HG03135 (cell line): ENCODE measurements at regions not wholly inside any gene's neighbourhood (a gene's known extent, or its start where the extent isn't known, plus 50 kb on each side); places are given as distances from the start of the nearest gene placed in this dataset.

Source experiments
- ATAC-seq: cut with Tn5 transposase; IDR thresholded peaks from one replicate; pipeline ENCODE4 v1.9.1; 2021; ENCODE audit warnings: mild to moderate bottlenecking, moderate library complexity; ENCODE audit not compliant: unreplicated experiment

DNA sequence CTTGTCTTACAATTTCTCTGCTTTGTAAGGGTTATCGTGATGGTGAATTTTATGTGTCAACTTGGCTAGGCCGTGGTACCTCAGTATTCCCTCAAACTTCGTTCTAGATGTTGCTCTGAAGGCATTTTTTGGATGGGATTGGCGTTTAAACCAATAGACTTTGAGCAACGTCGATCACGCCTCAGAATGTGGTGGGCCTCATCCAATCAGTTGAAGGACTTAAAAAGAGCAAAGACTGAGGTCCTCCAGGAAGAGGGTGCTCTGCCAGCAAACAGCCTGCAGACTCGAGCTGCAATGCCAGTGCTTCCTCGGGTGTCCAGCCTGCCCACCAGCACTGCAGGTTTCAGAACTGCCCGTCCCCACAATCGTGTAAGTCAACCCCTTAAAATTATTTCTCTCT is 145.8 kb upstream of the SALL3 start:
- no peak for ATAC-seq

DNA sequence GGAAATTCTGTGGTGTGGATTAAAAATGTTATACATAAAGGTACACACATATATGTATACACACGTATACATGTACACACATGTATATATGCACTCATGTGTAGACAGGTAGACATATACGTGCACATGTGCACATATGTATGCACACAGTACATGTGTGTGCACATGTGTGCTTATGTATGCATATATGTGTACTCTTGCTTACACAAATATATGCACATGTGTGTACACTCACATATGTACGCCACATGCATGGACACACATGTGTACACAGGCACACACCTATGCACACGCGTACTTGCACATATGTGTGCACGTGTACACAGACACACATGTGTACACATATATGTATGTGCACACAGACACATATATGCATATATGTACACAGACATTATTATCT is 142.8 kb upstream of the SALL3 start:
- no peak for ATAC-seq

DNA sequence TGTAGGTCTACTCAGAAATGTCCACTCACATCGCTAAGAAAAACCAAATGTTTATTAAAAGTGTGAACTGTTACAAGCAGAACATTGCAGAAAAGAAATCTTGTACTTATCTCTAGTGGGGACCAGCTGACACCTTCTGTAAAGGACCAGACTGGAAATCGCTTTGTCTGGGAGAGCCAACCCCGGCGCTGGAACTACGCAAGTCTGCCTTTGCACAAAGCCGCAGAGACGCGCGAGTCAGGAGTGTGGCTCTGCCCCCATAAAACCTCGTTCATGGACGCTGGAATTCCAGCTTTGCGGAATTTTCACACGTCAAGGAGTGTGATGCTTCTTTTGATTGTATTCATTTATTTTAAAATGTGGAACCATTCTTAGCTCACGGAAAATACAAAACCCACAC is 141.9 kb upstream of the SALL3 start:
- ATAC-seq = no peak

GRCh38 chr18:78838183-78838582 is 141.4 kb upstream of the SALL3 start:
- no peak for ATAC-seq

GRCh38 chr18:78849046-78849445 is 130.6 kb upstream of the SALL3 start:
- no peak for ATAC-seq

DNA sequence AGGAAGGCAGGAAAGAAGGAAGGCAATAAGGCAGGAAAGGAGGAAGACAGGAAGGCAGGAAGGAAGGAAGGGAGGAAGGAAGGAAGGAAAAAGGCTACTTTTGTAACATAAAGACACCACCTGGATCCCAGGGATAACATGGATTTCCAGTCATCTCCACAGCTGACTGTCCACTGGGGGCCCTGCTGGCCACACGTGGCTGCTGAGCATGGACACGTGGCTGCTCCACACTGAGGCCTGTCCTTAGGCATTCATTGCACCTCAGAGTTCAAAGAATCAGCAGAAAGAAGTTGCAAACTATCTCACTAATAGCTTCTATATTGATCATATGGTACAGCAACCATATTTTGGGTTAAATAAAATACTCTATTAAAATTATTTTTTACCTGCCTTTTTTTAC is 130.2 kb upstream of the SALL3 start:
- ATAC-seq = no peak

- ATAC-seq = no peak
Observed at GRCh38 chr18:78853341-78853740, 126.3 kb upstream of the SALL3 start.

GRCh38 chr18:78855188-78855587 is 124.4 kb upstream of the SALL3 start:
- no peak for ATAC-seq

- no peak for ATAC-seq
Observed at GRCh38 chr18:78856569-78857313, 122.9 kb upstream of the SALL3 start.

GRCh38 chr18:78857314-78858150 is 122.1 kb upstream of the SALL3 start:
- ATAC-seq = no peak

GRCh38 chr18:78859686-78860085 is 119.9 kb upstream of the SALL3 start:
- no peak for ATAC-seq

DNA sequence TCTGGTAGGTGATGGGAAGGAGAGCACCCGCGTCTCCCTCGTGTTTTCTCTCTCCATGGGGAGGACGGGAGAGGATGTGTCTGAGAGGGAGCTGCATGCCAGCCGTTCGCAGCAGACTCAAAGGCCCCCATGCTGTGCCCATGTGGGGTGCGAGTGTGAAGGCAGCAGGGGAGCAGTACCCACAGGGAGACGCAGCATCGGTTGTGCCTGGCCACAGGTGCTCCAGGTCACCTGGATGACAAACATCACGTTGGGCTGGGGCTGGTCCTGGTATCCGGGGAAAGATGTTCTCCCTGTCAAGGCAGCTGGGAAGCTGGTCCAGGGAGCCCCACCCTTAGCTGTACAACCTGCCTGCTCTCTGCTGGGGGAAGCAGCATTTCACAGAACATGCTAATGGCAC is 119.5 kb upstream of the SALL3 start:
- ATAC-seq = no peak

DNA sequence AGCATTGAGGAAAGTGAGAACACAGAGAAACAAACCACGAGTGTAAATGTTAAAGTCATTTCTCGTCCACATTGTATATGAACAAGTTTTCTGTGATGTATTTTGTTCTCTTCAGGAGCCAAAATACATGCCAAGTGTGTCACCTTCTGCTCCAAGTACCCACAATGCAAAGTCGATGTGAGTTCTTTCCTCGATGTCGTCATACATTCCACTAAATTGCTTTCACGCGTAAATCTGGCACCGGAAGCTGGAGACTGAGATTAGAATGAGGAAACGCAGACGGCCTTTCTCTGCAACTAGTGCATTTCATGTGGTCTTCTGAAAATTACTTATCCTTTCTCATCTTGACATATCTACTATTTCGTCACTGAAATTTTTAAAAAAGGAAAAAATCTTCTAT is 118.5 kb upstream of the SALL3 start:
- no peak for ATAC-seq

DNA sequence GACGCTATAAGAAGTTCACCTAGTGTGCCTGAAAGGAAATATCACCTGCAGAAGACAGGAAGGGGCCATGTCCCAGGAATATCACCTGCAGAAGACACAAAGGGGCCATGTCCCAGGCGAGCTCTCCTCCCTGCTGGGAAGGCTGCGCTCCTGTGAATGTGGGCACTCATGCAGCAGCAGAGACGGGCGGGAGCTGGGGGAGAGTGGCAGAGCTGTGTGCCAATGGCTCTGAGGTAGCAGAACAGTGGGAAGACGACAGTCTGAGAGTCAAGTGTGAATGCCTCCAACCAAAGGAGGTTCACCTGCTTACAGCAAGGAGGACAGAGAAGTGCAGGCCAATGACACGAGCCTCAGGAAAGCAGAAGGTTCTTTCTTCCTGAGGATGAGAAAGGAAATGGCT is 117.9 kb upstream of the SALL3 start:
- ATAC-seq = no peak

- no peak for ATAC-seq
Observed at GRCh38 chr18:78862395-78862794, 117.2 kb upstream of the SALL3 start.

DNA sequence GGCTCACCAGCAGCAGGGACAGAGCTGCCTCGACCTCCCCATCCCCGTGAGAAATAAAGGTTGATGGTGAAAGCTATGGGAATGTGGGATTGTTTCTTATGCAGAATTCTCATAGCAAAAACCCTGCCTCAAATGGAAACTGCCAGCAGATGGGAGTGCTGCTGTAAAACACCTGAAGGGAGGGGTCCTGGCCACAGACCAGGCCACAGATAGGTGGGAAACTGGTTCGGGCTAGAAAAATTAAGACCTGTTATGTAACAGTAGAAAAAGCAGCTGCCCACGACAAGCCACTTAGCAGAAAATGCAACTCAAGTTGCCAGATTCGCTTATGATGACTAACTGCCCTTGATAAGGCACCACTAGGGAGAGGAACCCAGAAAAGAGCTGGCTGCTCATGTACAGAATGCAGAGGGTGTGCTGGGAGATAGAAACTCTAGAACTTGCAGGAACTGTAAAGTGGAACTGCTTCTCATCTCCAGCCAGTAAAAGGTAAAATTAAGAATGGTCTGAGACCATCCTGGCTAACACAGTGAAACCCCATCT is 114.5 kb upstream of the SALL3 start:
- ATAC-seq = no peak

GRCh38 chr18:78865771-78866310 is 113.8 kb upstream of the SALL3 start:
- ATAC-seq = no peak

GRCh38 chr18:78867131-78867530 is 112.5 kb upstream of the SALL3 start:
- no peak for ATAC-seq

DNA sequence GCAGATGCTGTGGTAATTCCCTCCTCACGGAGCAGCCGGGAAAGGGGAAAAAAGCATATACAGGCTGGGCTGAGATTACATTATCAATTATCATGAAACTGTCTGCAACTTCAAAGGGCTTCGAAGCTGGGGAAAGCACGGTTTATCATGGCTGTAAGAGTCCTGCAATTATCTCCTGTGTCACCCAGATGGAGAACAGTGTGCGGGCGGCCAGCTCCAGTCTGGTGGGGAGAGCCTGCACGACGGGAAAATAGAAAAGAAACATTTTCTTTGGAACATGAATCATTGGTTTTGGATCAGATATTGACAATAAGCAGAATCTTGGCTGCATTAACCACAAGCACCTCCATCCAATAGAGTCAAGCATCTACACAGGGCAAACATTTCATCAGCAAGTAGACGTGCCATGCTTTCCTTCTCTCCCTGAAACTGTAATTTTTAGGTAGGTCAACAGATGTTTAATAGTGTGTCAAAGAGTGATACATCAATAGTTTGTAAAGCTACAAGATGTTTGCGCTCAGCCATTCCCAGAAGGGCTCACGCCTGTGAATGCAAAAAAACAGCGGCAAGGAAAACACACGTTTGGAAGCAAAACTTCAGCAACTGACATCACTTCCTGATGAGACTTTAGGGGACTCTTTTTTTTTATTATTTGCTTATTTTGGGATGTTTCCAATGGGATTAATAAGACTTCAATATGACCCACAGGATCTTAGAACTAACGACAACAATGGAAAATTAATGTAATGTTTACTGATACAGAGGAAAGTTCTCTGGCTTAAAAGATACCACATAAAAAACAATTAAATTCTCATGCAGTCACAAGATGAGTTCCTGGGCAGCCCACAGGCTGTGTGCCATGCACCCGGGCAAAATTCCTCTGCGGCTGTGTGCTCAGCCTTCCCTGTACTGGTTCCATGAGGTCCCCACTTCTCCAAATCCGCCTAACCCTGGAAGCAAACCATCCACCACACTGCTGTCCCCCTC is 111.0 kb upstream of the SALL3 start:
- ATAC-seq = no peak

- no peak for ATAC-seq
Observed at GRCh38 chr18:78871618-78872017, 108.0 kb upstream of the SALL3 start.
